Esophagus squamous epithelium (tissue), 4 donors: ENCODE measurements at regions not wholly inside any gene's neighbourhood (a gene's known extent, or its start where the extent isn't known, plus 50 kb on each side); places are given as distances from the start of the nearest gene placed in this dataset.

Experiments
- CTCF ChIP-seq, 6 experiments: fragments of 450-650 bp in 4 of 6; fragments of 200-600 bp in 2 of 6; sonication (generic) in 2 of 6; IDR thresholded peaks; one replicate each; pipeline ENCODE4 v1.5.1; 2016 to 2019; ENCODE audit warnings: antibody characterized with exemption in 6 of 6, mild to moderate bottlenecking in 4 of 6, moderate library complexity in 4 of 6
- POLR2A ChIP-seq, 4 donors: fragments of 450-650 bp; IDR thresholded peaks; one replicate each; pipeline ENCODE4 v1.6.1; 2017; ENCODE audit warnings: antibody characterized with exemption in 4 of 4, mild to moderate bottlenecking in 4 of 4, moderate library complexity in 3 of 4

GRCh38 chr17:5877948-5878347, 192.2 kb upstream of the WSCD1 start:
- no peak for TF ChIP-seq CTCF (IDR thresholded peaks at IDR 0.05)
- TF ChIP-seq POLR2A (IDR thresholded peaks at IDR 0.05): no peak
